ENCODE measurements at regions not wholly inside any gene's neighbourhood (a gene's known extent, or its start where the extent isn't known, plus 50 kb on each side); places are given as distances from the start of the nearest gene placed in this dataset.
"Not testable (repeated sequence)": the region's sequence is repeated elsewhere in the genome, so short reads cannot be mapped to it uniquely, and the experiment has no call there.

DNA sequence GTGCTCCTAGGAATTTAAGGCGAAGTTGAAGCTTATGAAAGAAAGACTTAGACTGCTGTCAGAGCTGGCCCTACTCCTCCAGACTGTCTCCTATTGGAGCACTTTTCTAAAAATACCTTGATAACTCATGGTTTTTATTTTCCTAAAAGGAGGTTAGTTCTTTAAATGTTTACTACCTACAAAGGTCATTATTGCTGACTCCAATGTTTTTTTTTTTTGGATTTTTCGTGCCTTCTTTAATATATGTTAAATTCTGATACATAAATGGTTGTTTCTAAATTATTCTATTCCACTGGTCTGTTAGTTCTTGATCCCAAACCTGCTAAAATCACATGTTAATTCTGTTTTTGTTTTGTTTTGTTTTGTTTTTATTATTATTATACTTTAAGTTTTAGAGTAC, 227.6 kb upstream of the FTMT start:
- Histone ChIP-seq H3K27me3 (ENCODE audit: control insufficient read depth in 1 of 2, insufficient read depth in 2 of 2, low read length in 2 of 2) (no peaks in the 10 kb centered on the region), H3K9ac (ENCODE audit: low read length) (no peak overlapping the region), H3K4me1 (ENCODE audit: insufficient read depth, low read length) (no peaks in the 10 kb centered on the region), H3K36me3 (ENCODE audit: insufficient read depth, low read length) (no peaks in the 10 kb centered on the region), H3K4me3 (ENCODE audit: low read depth in 1 of 2, low read length in 2 of 2) (no peak overlapping the region), H3K27ac (ENCODE audit: low read depth, low read length) (no peak overlapping the region), H3K9me3 (ENCODE audit: low read length) (no peaks in the 10 kb centered on the region)

GRCh38 chr5:121628783-121629182, 222.9 kb upstream of the FTMT start:
- Histone ChIP-seq H3K9me3 (ENCODE audit: low read length) (no peaks in the 10 kb centered on the region), H3K9ac (ENCODE audit: low read length) (no peak overlapping the region), H3K27me3 (ENCODE audit: control insufficient read depth in 1 of 2, insufficient read depth in 2 of 2, low read length in 2 of 2) (no peaks in the 10 kb centered on the region), H3K4me3 (ENCODE audit: low read depth in 1 of 2, low read length in 2 of 2) (no peak overlapping the region), H3K27ac (ENCODE audit: low read depth, low read length) (no peak overlapping the region), H3K36me3 (ENCODE audit: insufficient read depth, low read length) (no peaks in the 10 kb centered on the region), H3K4me1 (ENCODE audit: insufficient read depth, low read length) (no peaks in the 10 kb centered on the region)

GRCh38 chr5:121630402-121630801, 221.3 kb upstream of the FTMT start:
- Histone ChIP-seq H3K9ac (ENCODE audit: low read length) (no peak overlapping the region), H3K27me3 (ENCODE audit: control insufficient read depth in 1 of 2, insufficient read depth in 2 of 2, low read length in 2 of 2) (no peaks in the 10 kb centered on the region), H3K9me3 (ENCODE audit: low read length) (no peaks in the 10 kb centered on the region), H3K36me3 (ENCODE audit: insufficient read depth, low read length) (no peaks in the 10 kb centered on the region), H3K27ac (ENCODE audit: low read depth, low read length) (no peak overlapping the region), H3K4me1 (ENCODE audit: insufficient read depth, low read length) (no peaks in the 10 kb centered on the region), H3K4me3 (ENCODE audit: low read depth in 1 of 2, low read length in 2 of 2) (no peak overlapping the region)

GRCh38 chr5:121634946-121635345, 216.7 kb upstream of the FTMT start:
- Histone ChIP-seq H3K27ac (ENCODE audit: low read depth, low read length) (no peak overlapping the region), H3K27me3 (ENCODE audit: control insufficient read depth in 1 of 2, insufficient read depth in 2 of 2, low read length in 2 of 2) (no peaks in the 10 kb centered on the region)

GRCh38 chr5:121638126-121638525, 213.6 kb upstream of the FTMT start:
- Histone ChIP-seq H3K36me3 (ENCODE audit: insufficient read depth, low read length) (no peaks in the 10 kb centered on the region), H3K4me3 (ENCODE audit: low read depth in 1 of 2, low read length in 2 of 2) (no peak overlapping the region), H3K27me3 (ENCODE audit: control insufficient read depth in 1 of 2, insufficient read depth in 2 of 2, low read length in 2 of 2) (no peaks in the 10 kb centered on the region), H3K9me3 (ENCODE audit: low read length) (no peaks in the 10 kb centered on the region), H3K4me1 (ENCODE audit: insufficient read depth, low read length) (no peaks in the 10 kb centered on the region), H3K9ac (ENCODE audit: low read length) (no peak overlapping the region), H3K27ac (ENCODE audit: low read depth, low read length) (no peak overlapping the region)

More at GRCh38 chr5:121634946-121635345, 216.7 kb upstream of the FTMT start:
- Histone ChIP-seq H3K36me3 (ENCODE audit: insufficient read depth, low read length) (no peaks in the 10 kb centered on the region), H3K9me3 (ENCODE audit: low read length) (no peaks in the 10 kb centered on the region), H3K4me3 (ENCODE audit: low read depth in 1 of 2, low read length in 2 of 2) (no peak overlapping the region), H3K9ac (ENCODE audit: low read length) (no peak overlapping the region), H3K4me1 (ENCODE audit: insufficient read depth, low read length) (no peaks in the 10 kb centered on the region)

- H3K4me1 ChIP-seq (ENCODE audit: insufficient read depth, low read length) = no peaks in the 10 kb centered on the region
- no peaks in the 10 kb centered on the region for H3K27me3 ChIP-seq (ENCODE audit: control insufficient read depth in 1 of 2, insufficient read depth in 2 of 2, low read length in 2 of 2)
- no peak overlapping the region for H3K9ac ChIP-seq (ENCODE audit: low read length)
- no peaks in the 10 kb centered on the region for H3K36me3 ChIP-seq (ENCODE audit: insufficient read depth, low read length)
- no peak overlapping the region for H3K4me3 ChIP-seq (ENCODE audit: low read depth in 1 of 2, low read length in 2 of 2)
- H3K27ac ChIP-seq (ENCODE audit: low read depth, low read length) = no peak overlapping the region
- H3K9me3 ChIP-seq (ENCODE audit: low read length) = no peaks in the 10 kb centered on the region
Measured at GRCh38 chr5:121640298-121640697, 211.4 kb upstream of the FTMT start.

DNA sequence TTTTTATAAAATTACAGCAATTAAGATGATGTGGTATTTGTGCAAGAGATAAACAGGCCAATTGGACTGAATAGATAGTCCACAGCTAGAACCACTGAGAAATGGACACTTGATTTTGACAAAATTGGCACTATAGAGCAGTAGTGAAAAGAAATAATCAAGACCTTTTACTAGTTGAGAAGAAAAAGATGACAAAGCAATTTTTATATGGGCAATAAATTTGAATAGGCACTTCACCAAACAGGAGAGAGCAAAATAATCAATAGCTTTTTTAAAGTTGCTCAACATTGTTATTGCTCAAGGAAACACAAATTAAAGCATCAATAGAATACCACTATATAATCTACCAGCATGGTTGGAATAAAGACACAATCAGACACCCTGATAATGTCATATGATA, 193.5 kb upstream of the FTMT start:
- no peaks in the 10 kb centered on the region for H3K27me3 ChIP-seq (ENCODE audit: control insufficient read depth in 1 of 2, insufficient read depth in 2 of 2, low read length in 2 of 2)
- no peak overlapping the region for H3K27ac ChIP-seq (ENCODE audit: low read depth, low read length)
- H3K9me3 ChIP-seq (ENCODE audit: low read length) = no peaks in the 10 kb centered on the region
- no peaks in the 10 kb centered on the region for H3K36me3 ChIP-seq (ENCODE audit: insufficient read depth, low read length)
- H3K4me3 ChIP-seq (ENCODE audit: low read depth in 1 of 2, low read length in 2 of 2) = no peak overlapping the region
- no peaks in the 10 kb centered on the region for H3K4me1 ChIP-seq (ENCODE audit: insufficient read depth, low read length)
- H3K9ac ChIP-seq (ENCODE audit: low read length) = no peak overlapping the region

GRCh38 chr5:121660142-121660541, 191.5 kb upstream of the FTMT start:
- Histone ChIP-seq H3K4me3 (ENCODE audit: low read depth in 1 of 2, low read length in 2 of 2) (no peak overlapping the region), H3K36me3 (ENCODE audit: insufficient read depth, low read length) (no peaks in the 10 kb centered on the region), H3K27ac (ENCODE audit: low read depth, low read length) (no peak overlapping the region), H3K9ac (ENCODE audit: low read length) (no peak overlapping the region), H3K27me3 (ENCODE audit: control insufficient read depth in 1 of 2, insufficient read depth in 2 of 2, low read length in 2 of 2) (no peaks in the 10 kb centered on the region), H3K9me3 (ENCODE audit: low read length) (no peaks in the 10 kb centered on the region), H3K4me1 (ENCODE audit: insufficient read depth, low read length) (no peaks in the 10 kb centered on the region)

DNA sequence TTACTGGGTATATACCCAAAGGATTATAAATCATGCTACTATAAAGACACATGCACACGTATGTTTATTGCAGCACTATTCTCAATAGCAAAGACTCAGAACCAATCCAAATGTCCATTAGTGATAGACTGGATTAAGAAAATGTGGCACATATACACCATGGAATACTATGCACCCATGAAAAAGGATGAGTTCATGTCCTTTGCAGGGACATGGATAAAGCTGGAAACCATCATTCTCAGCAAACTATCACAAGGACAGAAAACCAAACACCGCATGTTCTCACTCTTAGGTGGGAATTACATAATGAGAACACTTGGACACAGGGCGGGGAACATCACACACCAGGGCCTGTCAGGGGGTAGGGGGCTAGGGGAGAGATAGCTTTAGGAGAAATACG, 186.1 kb upstream of the FTMT start:
- not testable (repeated sequence) for H3K27me3 ChIP-seq (ENCODE audit: control insufficient read depth in 1 of 2, insufficient read depth in 2 of 2, low read length in 2 of 2)

DNA sequence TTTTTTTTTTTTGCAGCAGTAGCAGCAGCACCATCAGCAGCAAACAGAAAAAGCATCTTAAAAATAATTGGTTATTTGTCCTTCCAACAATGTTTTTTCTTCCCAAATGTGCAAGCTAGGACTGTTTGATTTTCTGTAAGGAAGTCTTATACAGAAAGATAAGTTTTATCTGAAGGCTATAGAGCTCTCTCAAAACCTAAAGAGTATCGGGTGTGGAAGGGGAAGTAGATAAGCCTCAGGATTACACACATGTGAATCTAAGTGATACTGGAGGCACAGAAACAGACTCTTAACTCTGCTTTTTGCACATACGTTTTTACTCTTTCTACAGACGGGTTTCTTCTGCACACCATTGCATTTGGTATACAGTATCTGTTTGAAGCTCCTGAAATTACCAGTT, 184.4 kb upstream of the FTMT start:
- Histone ChIP-seq H3K36me3 (ENCODE audit: insufficient read depth, low read length) (no peaks in the 10 kb centered on the region), H3K4me3 (ENCODE audit: low read depth in 1 of 2, low read length in 2 of 2) (no peak overlapping the region), H3K4me1 (ENCODE audit: insufficient read depth, low read length) (no peaks in the 10 kb centered on the region), H3K9me3 (ENCODE audit: low read length) (no peaks in the 10 kb centered on the region), H3K27ac (ENCODE audit: low read depth, low read length) (no peak overlapping the region), H3K9ac (ENCODE audit: low read length) (no peak overlapping the region), H3K27me3 (ENCODE audit: control insufficient read depth in 1 of 2, insufficient read depth in 2 of 2, low read length in 2 of 2) (no peaks in the 10 kb centered on the region)

More for the DNA sequence above, 186.1 kb upstream of the FTMT start:
- H3K4me3 ChIP-seq (ENCODE audit: low read depth in 1 of 2, low read length in 2 of 2); H3K9me3 ChIP-seq (ENCODE audit: low read length); H3K9ac ChIP-seq (ENCODE audit: low read length); H3K4me1 ChIP-seq (ENCODE audit: insufficient read depth, low read length); H3K36me3 ChIP-seq (ENCODE audit: insufficient read depth, low read length); H3K27ac ChIP-seq (ENCODE audit: low read depth, low read length): not testable (repeated sequence)

GRCh38 chr5:121668635-121669034, 183.0 kb upstream of the FTMT start:
- no peaks in the 10 kb centered on the region for H3K36me3 ChIP-seq (ENCODE audit: insufficient read depth, low read length)
- no peaks in the 10 kb centered on the region for H3K27me3 ChIP-seq (ENCODE audit: control insufficient read depth in 1 of 2, insufficient read depth in 2 of 2, low read length in 2 of 2)
- H3K9ac ChIP-seq (ENCODE audit: low read length) = no peak overlapping the region
- H3K27ac ChIP-seq (ENCODE audit: low read depth, low read length) = no peak overlapping the region
- H3K4me3 ChIP-seq (ENCODE audit: low read depth in 1 of 2, low read length in 2 of 2) = no peak overlapping the region
- no peaks in the 10 kb centered on the region for H3K4me1 ChIP-seq (ENCODE audit: insufficient read depth, low read length)
- no peaks in the 10 kb centered on the region for H3K9me3 ChIP-seq (ENCODE audit: low read length)

GRCh38 chr5:121671624-121672023, 180.1 kb upstream of the FTMT start:
- no peaks in the 10 kb centered on the region for H3K4me1 ChIP-seq (ENCODE audit: insufficient read depth, low read length)
- no peak overlapping the region for H3K9ac ChIP-seq (ENCODE audit: low read length)
- no peaks in the 10 kb centered on the region for H3K27me3 ChIP-seq (ENCODE audit: control insufficient read depth in 1 of 2, insufficient read depth in 2 of 2, low read length in 2 of 2)
- H3K36me3 ChIP-seq (ENCODE audit: insufficient read depth, low read length) = no peaks in the 10 kb centered on the region
- H3K9me3 ChIP-seq (ENCODE audit: low read length) = no peaks in the 10 kb centered on the region
- H3K4me3 ChIP-seq (ENCODE audit: low read depth in 1 of 2, low read length in 2 of 2) = no peak overlapping the region
- H3K27ac ChIP-seq (ENCODE audit: low read depth, low read length) = no peak overlapping the region

All from muscle layer of colon (tissue), 2 donors.